ENCODE measurements at regions not wholly inside any gene's neighbourhood (a gene's known extent, or its start where the extent isn't known, plus 50 kb on each side); places are given as distances from the start of the nearest gene placed in this dataset.

DNA sequence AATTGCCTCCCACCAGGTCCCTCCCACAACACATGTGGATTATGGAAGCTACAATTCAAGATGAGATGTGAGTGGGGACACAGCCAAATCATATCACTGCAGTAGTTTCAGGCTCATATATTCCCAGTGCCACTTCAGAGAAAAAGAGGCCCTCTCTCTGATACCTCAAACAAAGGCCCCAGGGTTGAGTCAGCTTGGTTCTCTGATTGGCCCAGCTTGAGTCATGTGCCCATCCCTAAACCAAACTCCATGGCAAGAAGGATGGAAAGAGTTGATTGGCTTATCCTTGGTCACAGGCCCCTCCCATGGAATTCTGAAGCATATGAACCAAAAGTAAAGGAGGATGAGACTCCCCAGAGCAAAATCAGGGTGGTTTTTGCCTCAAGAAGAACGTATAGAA lies 75.9 kb upstream of the IRX6 start:
- in situ Hi-C loops (cut with HindIII; ENCODE audit: low sequenced_read_pairs), result no loop called here
- DNase-seq (ENCODE audit: low spot score), result no peak

GRCh38 chr16:55248494-55248893 lies 75.5 kb upstream of the IRX6 start:
- DNase-seq (ENCODE audit: low spot score), result no peak
- in situ Hi-C loops (cut with HindIII; ENCODE audit: low sequenced_read_pairs), result no loop called here

DNA sequence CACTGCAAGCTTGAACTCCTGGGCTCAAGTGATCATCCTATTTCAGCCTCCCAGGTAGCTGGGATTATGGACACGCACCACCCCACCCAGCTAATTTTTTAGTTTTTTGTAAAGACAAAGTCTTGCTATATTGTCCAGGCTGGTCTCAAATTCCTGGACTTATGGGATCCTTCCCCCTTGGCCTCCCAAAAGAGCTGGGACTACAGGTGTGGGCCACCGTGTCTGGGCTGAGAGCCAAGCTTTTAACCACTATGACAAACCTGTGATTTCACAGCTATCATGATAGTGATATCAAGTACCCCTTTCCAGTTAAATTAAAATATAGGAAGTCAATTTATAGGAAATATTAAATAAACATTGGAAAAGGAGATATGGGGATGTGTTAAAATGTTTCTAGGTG lies 74.6 kb upstream of the IRX6 start:
- no peak for DNase-seq (ENCODE audit: low spot score)
- in situ Hi-C loops (cut with HindIII; ENCODE audit: low sequenced_read_pairs), result no loop called here

GRCh38 chr16:55249936-55250335 lies 74.1 kb upstream of the IRX6 start:
- no peak for DNase-seq (ENCODE audit: low spot score)
- in situ Hi-C loops (cut with HindIII; ENCODE audit: low sequenced_read_pairs), result no loop called here

GRCh38 chr16:55250701-55251100 lies 73.3 kb upstream of the IRX6 start:
- in situ Hi-C loops (cut with HindIII; ENCODE audit: low sequenced_read_pairs), result no loop called here
- no peak for DNase-seq (ENCODE audit: low spot score)

DNA sequence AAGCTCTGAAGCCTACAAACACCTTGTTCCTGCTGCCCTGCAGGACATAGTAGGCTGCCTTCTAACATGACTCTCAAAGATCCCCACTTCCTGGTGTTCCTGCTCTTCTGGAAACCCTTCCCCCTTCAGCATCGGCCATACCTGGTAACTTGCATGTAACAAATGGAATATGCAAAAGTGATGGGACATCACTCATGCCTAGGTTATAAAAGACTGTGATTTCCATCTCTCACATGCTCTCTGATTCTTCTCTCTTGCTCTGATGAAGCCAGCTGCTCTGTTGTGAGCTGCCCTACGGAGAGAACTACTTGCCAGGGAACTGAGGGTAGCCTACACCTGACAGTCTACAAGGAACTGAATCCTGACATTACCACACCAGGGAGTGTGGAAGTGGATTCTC lies 72.9 kb upstream of the IRX6 start:
- in situ Hi-C loops (cut with HindIII; ENCODE audit: low sequenced_read_pairs), result no loop called here
- DNase-seq (ENCODE audit: low spot score), result no peak

- in situ Hi-C loops (cut with HindIII; ENCODE audit: low sequenced_read_pairs), result no loop called here
- DNase-seq (ENCODE audit: low spot score), result no peak
Observed at GRCh38 chr16:55252577-55252976, 71.4 kb upstream of the IRX6 start.

- in situ Hi-C loops (cut with HindIII; ENCODE audit: low sequenced_read_pairs), result no loop called here
- no peak for DNase-seq (ENCODE audit: low spot score)
Observed at GRCh38 chr16:55253987-55254386, 70.0 kb upstream of the IRX6 start.

DNA sequence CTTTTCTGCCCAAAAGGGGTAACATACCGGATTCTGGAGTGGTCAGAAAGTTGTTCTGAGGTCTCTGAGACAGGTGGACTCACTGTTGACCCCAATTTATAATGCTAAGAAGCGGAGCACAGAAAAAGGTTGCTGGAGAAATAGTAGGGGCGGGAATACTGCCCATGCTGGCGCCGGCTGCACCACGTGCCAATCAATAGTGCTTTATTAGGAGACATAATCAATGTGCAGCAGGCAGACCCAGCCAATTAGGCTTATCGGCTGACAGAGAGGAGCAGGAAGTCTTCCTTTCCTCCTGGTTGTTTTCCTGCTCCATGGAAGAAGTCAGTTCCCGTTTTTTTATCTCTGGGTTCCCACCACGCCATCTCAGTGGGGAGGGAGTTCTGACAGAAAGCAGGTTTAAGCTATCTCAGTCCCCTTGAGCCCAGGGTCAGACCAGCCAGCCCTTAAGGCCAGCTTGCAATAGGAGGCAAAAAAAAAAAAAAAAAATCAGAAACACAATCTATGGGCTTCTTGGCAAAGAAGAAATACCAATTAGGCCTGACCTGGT lies 68.2 kb upstream of the IRX6 start:
- no peak for DNase-seq (ENCODE audit: low spot score)
- in situ Hi-C loops (cut with HindIII; ENCODE audit: low sequenced_read_pairs), result no loop called here

- no peak for DNase-seq (ENCODE audit: low spot score)
- in situ Hi-C loops (cut with HindIII; ENCODE audit: low sequenced_read_pairs), result no loop called here
Observed at GRCh38 chr16:55256412-55257016, 67.5 kb upstream of the IRX6 start.

- DNase-seq (ENCODE audit: low spot score), result peak; percentile 1
Observed at GRCh38 chr16:55257966-55258613, 65.9 kb upstream of the IRX6 start.

DNA sequence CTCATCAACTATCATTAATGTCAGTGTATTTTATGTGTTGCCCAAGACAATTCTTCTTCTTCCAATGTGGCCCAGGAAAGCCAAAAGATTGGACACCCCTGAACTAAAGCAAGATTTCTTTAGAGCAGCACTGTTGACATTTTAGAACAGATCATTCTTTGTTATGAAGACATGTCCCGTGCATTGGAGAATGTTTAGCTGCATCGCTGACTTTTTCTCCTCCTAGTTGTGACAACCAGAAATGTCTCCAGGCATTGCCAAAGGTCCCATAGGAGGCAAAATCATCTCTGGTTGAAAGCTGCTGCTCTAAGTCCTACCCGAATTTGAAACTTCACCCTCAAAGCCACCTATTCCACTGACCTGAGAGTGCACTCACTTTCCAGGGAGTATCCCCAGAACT lies 62.7 kb upstream of the IRX6 start:
- no peak for DNase-seq (ENCODE audit: low spot score)
- in situ Hi-C loops (cut with HindIII; ENCODE audit: low sequenced_read_pairs), result no loop called here

More at GRCh38 chr16:55257966-55258613, 65.9 kb upstream of the IRX6 start:
- in situ Hi-C loops (cut with HindIII; ENCODE audit: low sequenced_read_pairs), result no loop called here

DNA sequence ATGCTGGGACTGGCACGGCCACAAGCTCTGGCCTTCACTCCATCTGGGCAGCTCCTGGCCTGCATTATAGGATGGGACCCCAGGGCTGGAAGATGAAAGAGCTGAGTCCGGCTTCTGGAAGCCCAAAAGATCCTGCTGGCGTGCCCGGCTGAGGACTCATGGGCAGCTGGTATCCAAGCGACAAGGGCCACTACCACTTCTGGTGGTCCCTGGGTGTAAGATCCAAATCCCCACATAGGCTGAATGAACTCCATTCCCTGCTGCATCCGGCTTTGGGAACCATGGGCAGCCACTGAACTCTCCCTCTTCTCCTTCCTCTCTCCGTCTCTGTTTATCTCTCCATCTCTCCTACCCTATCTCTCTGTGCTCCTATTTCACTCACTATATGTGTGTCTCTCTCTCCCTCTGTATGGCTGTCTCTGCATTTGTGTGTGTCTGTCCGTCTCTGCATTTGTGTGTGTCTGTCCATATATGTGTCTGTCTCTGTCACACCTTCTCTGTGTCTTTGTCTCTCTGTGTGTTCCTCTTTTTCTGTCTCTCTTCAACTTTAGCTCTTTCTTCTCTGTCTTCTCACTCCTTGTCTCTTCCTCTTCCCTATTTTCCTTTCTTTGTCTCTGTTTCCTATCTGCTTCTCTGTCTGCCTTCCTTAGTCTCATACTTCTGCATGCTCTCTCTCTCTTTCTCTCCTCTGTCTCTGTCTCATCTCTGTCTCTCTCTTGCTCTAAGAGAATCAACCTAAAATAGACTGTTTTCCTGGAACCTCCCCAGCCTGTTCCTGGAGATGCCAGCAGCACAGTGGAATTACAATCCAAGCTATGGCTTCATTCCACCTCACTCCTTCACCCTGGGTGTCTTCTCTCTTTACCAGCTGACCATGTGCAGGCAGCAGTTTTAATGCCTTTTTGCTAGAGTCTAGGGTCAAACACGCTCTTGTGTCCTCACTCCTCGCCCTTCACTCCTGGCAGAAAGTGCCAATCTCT lies 60.4 kb upstream of the IRX6 start:
- peak; percentile 1 for DNase-seq (ENCODE audit: low spot score)
- in situ Hi-C loops (cut with HindIII; ENCODE audit: low sequenced_read_pairs), result no loop called here

- no peak for DNase-seq (ENCODE audit: low spot score)
- in situ Hi-C loops (cut with HindIII; ENCODE audit: low sequenced_read_pairs), result no loop called here
Observed at GRCh38 chr16:55264949-55265348, 59.1 kb upstream of the IRX6 start.

DNA sequence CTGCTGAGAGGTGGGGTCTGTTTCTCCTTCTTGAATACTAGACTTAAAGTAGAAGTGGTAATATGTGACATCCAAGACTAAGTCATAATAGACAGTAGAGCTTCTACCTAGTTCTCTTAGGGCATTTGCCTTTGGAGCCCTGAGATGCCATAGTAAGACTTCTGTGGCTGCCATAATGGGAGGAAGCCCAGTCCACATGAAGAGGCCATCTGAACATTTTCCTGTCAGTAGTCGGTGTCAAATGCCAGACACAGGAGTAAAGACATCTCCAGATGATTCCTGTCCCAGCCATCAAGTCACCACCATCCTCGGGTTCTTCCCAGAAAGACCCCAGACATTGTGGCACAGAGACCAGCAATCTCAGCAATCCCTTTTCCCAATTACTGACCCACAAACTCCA lies 58.1 kb upstream of the IRX6 start:
- no peak for DNase-seq (ENCODE audit: low spot score)
- in situ Hi-C loops (cut with HindIII; ENCODE audit: low sequenced_read_pairs), result no loop called here

- in situ Hi-C loops (cut with HindIII; ENCODE audit: low sequenced_read_pairs), result no loop called here
- no peak for DNase-seq (ENCODE audit: low spot score)
Observed at GRCh38 chr16:55271945-55272513, 52.0 kb upstream of the IRX6 start.

GRCh38 chr16:55272744-55273143 lies 51.3 kb upstream of the IRX6 start:
- no peak for DNase-seq (ENCODE audit: low spot score)
- in situ Hi-C loops (cut with HindIII; ENCODE audit: low sequenced_read_pairs), result no loop called here

GRCh38 chr16:55273356-55273755 lies 50.6 kb upstream of the IRX6 start:
- in situ Hi-C loops (cut with HindIII; ENCODE audit: low sequenced_read_pairs), result no loop called here
- DNase-seq (ENCODE audit: low spot score), result no peak

GRCh38 chr16:55273959-55274358 lies 50.0 kb upstream of the IRX6 start:
- in situ Hi-C loops (cut with HindIII; ENCODE audit: low sequenced_read_pairs), result no loop called here
- no peak for DNase-seq (ENCODE audit: low spot score)

Measured in G401 (cell line).